ENCODE measurements at regions not wholly inside any gene's neighbourhood (a gene's known extent, or its start where the extent isn't known, plus 50 kb on each side); places are given as distances from the start of the nearest gene placed in this dataset.

- no peak for DNase-seq (ENCODE audit: low read depth in 1 of 2, low spot score in 1 of 2)
- Histone ChIP-seq H3K4me3 (replicated peaks; ENCODE audit: insufficient read depth, low read length) (no peak overlapping the region), H3K27me3 (ENCODE audit: insufficient read depth, poor library complexity, severe bottlenecking) (no peaks in the 10 kb centered on the region), H3K27ac (replicated peaks) (no peak overlapping the region)
- TF ChIP-seq GABPA (IDR thresholded peaks at IDR 0.05; ENCODE audit: low read depth) (no peak), POLR2AphosphoS5 (IDR thresholded peaks at IDR 0.05; ENCODE audit: low read depth) (no peak), REST (IDR thresholded peaks at IDR 0.05; ENCODE audit: insufficient replicate concordance, low read depth) (no peak), CTCF (IDR thresholded peaks at IDR 0.05; ENCODE audit: insufficient read depth, low read length) (no peak), SPI1 (IDR thresholded peaks at IDR 0.05; ENCODE audit: borderline replicate concordance, low read depth) (no peak)
These were observed 1335.2 kb upstream of the ZEB2 start for GRCh38 chr2:145855142-145855541.

- no peak for TF ChIP-seq REST (IDR thresholded peaks at IDR 0.05; ENCODE audit: insufficient replicate concordance, low read depth)
- Histone ChIP-seq H3K4me3 (replicated peaks; ENCODE audit: insufficient read depth, low read length) (no peak overlapping the region), H3K27me3 (ENCODE audit: insufficient read depth, poor library complexity, severe bottlenecking) (no peaks in the 10 kb centered on the region), H3K27ac (replicated peaks) (no peak overlapping the region)
- DNase-seq (ENCODE audit: low read depth in 1 of 2, low spot score in 1 of 2): no peak
These were observed 1334.3 kb upstream of the ZEB2 start for GRCh38 chr2:145854039-145854755.

GRCh38 chr2:145851730-145852129, 1331.8 kb upstream of the ZEB2 start:
- DNase-seq (ENCODE audit: low read depth in 1 of 2, low spot score in 1 of 2): no peak
- no peak overlapping the region for H3K27ac ChIP-seq (replicated peaks)
- TF ChIP-seq GABPA (IDR thresholded peaks at IDR 0.05; ENCODE audit: low read depth) (no peak), SPI1 (IDR thresholded peaks at IDR 0.05; ENCODE audit: borderline replicate concordance, low read depth) (no peak), CTCF (IDR thresholded peaks at IDR 0.05; ENCODE audit: insufficient read depth, low read length) (no peak), REST (IDR thresholded peaks at IDR 0.05; ENCODE audit: insufficient replicate concordance, low read depth) (no peak), POLR2AphosphoS5 (IDR thresholded peaks at IDR 0.05; ENCODE audit: low read depth) (no peak)
- no peak overlapping the region for H3K4me3 ChIP-seq (replicated peaks; ENCODE audit: insufficient read depth, low read length)
- no peaks in the 10 kb centered on the region for H3K27me3 ChIP-seq (ENCODE audit: insufficient read depth, poor library complexity, severe bottlenecking)

Measured in HL-60 (cell line).